ENCODE measurements at regions not wholly inside any gene's neighbourhood (a gene's known extent, or its start where the extent isn't known, plus 50 kb on each side); places are given as distances from the start of the nearest gene placed in this dataset.

- no peaks in the 10 kb centered on the region for H3K36me3 ChIP-seq
- H3K4me3 ChIP-seq: peak overlapping the region; percentile 32
- DNase-seq: peak; percentile 78
- no peak for TF ChIP-seq CTCF (IDR thresholded peaks at IDR 0.05)
- peak; percentile 87 for ATAC-seq
- H3K9me3 ChIP-seq: no peaks in the 10 kb centered on the region
- intact Hi-C loops (cut with DNase I): no loop called here
- H3K27ac ChIP-seq: no peak overlapping the region
- H3K4me1 ChIP-seq: no peaks in the 10 kb centered on the region
- peaks cover 17% of the 10 kb centered on the region for H3K27me3 ChIP-seq
Measured at GRCh38 chr11:133787379-133788141, 57.8 kb downstream of the SPATA19 start.

GRCh38 chr11:133785795-133786340 is 59.4 kb downstream of the SPATA19 start:
- intact Hi-C loops (cut with DNase I): no loop called here
- TF ChIP-seq CTCF (IDR thresholded peaks at IDR 0.05): no peak

GRCh38 chr11:133784359-133784758 is 61.0 kb downstream of the SPATA19 start:
- Histone ChIP-seq H3K36me3 (no peaks in the 10 kb centered on the region), H3K9me3 (no peaks in the 10 kb centered on the region), H3K4me1 (no peaks in the 10 kb centered on the region), H3K4me3 (no peak overlapping the region), H3K27ac (no peak overlapping the region), H3K27me3 (peaks cover 12% of the 10 kb centered on the region)
- intact Hi-C loops (cut with DNase I): no loop called here
- no peak for TF ChIP-seq CTCF (IDR thresholded peaks at IDR 0.05)
- no peak for ATAC-seq
- DNase-seq: no peak

More at GRCh38 chr11:133785795-133786340, 59.4 kb downstream of the SPATA19 start:
- Histone ChIP-seq H3K9me3 (no peaks in the 10 kb centered on the region), H3K36me3 (no peaks in the 10 kb centered on the region), H3K27me3 (peaks cover 14% of the 10 kb centered on the region), H3K4me1 (no peaks in the 10 kb centered on the region), H3K27ac (no peak overlapping the region), H3K4me3 (no peak overlapping the region)
- ATAC-seq (no peak), DNase-seq (no peak)

- ATAC-seq (no peak), DNase-seq (no peak)
- intact Hi-C loops (cut with DNase I): no loop called here
- TF ChIP-seq CTCF (IDR thresholded peaks at IDR 0.05): no peak
- peaks cover under 1% of the 10 kb centered on the region for H3K27me3 ChIP-seq
- no peaks in the 10 kb centered on the region for H3K4me1 ChIP-seq
- H3K4me3 ChIP-seq: no peak overlapping the region
- no peaks in the 10 kb centered on the region for H3K9me3 ChIP-seq
- H3K36me3 ChIP-seq: no peaks in the 10 kb centered on the region
- no peak overlapping the region for H3K27ac ChIP-seq
Measured at GRCh38 chr11:133782116-133782725, 63.1 kb downstream of the SPATA19 start.

GRCh38 chr11:133778161-133778560 is 67.2 kb downstream of the SPATA19 start:
- no peak for ATAC-seq
- DNase-seq: no peak
- no peaks in the 10 kb centered on the region for H3K36me3 ChIP-seq
- H3K4me1 ChIP-seq: no peaks in the 10 kb centered on the region
- no peaks in the 10 kb centered on the region for H3K9me3 ChIP-seq
- intact Hi-C loops (cut with DNase I): no loop called here
- no peak for TF ChIP-seq CTCF (IDR thresholded peaks at IDR 0.05)
- no peak overlapping the region for H3K27ac ChIP-seq
- no peaks in the 10 kb centered on the region for H3K27me3 ChIP-seq
- no peak overlapping the region for H3K4me3 ChIP-seq
